CD4-positive, alpha-beta T cell treated with Interleukin-17A for 1 hour (primary cell): ENCODE measurements at regions not wholly inside any gene's neighbourhood (a gene's known extent, or its start where the extent isn't known, plus 50 kb on each side); places are given as distances from the start of the nearest gene placed in this dataset.

Experiments
- DNase-seq: peaks from one replicate; pipeline ENCODE4 v3.0.0-alpha.2; 2020

DNA sequence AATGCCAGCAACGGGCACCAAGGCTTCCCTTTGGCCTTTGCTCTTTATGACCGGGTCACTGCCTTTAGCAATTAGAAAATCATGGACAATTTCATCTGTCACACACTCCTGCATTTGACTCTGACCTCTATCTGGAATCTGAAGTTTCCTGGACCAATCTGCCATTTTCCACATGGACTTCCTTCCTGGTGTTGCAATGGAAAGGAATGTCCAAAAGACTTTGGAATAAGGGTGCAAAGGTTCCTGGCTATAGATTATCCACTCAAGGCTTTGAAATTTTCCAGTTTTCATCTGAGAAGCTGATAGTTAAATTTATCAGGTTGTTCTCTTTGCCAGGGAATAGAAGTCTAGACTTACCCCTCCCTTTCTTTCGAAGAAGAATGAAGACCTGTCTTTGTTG, 523.1 kb upstream of the ZNF462 start:
- no peak for DNase-seq

DNA sequence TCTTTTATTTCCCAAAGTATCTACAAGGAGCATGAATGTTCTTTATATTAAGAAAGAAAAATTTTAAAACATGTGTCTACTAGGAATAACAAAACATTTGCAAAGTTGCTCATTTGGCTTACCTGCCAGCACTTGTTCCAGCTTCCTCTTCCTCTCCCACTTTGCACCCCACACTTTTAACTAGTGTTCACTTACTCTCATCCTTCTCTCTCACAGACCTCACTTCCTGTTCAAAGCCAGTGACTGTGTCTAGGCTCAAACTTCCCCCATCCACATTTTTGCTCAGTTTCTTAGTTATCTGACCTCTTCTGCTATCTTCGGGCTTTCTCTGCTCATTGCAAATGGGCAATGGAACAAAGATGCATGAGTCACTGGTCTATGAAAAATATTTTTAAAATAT, 512.2 kb upstream of the ZNF462 start:
- no peak for DNase-seq

DNA sequence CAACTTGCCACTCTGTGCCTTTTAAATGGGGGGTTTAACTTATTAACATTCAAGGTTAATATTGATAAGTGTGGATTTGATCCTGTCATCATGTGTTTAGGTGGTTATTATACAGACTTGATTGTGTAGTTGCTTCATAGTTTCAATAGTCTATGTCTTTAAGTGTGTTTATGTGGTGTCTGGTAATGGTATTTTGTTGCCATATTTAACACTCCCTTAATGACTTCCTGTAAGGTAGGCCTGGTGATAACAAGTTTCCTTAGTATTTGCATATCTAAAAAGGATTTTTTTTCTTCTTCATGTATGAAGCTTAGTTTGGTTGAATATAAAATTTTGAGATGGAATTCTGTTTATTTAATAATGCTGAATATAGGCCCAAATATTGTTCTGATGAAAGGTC, 506.0 kb upstream of the ZNF462 start:
- no peak for DNase-seq

DNA sequence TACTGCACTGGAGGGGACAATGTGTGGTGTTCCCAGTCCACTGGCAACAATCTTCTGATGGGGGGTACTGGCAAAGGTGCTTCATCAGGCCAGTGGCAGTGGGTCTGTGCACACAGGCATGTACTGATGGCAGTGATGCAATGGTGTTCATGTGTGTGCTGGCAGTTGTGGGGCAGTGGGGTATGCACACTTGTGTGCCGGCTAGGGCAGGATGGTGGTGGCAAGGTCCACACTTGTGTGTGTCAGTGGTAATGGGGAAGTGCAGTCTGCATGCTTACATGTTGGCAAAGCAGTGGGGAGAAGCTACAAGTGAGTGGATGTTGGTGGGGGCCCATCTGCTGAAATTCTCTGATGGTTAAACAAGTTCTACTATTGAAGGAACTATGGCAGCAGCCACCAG, 504.6 kb upstream of the ZNF462 start:
- DNase-seq, result no peak

DNA sequence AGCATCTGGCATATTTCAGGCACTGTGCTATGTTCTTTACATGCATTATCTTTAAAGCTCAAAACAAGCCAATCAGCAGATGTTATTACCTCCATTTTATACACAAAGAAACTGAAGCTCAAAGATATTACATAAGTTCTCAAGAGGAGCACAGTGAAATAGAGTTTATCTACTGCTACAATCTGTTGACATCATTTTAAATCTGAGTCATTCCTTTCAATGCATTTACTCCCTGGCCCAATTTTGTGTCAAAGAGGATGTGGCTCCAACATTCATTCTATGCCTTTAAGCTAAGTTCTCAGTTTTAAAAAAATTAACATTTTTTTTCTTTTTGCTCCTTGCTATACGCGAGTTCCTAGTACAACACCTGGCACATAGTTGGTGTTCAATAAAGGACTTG, 486.3 kb upstream of the ZNF462 start:
- no peak for DNase-seq

DNA sequence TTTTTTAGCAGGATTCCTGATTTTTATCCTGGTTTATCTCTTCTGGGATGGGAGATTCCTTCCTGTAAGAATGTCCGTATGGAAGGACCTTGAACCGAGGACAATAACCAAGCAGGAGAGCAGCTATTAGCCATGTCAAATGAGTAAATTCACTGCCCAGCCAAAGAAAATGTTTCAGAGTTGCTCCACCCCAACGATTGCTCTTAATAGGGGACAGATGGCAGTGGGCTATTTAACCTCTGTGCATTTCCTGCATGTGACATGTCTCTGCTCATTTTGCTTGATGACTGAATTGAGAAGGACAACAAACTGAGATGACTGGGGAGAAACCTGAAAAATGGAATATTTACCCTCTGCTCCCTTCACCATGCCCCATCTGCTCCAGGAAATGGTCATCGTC, 479.9 kb upstream of the ZNF462 start:
- no peak for DNase-seq

DNA sequence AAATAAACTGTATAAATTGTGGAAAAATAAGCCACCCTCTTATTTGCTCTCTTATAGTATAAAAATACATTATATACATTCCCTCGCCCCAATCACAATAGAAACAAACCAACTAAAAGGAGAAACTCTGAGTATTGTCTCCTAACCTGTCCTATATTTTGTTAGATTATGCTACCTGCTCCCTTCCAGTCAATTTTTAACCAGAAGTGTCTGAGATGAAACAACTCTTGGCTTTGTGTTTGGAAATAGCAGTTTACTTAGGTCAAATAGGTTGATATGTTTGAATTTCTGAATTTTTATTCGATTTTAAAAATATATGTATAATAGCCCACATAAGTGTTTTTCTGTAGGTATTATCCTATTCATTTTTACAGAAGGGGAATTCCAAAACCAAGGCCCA, 475.0 kb upstream of the ZNF462 start:
- no peak for DNase-seq

DNA sequence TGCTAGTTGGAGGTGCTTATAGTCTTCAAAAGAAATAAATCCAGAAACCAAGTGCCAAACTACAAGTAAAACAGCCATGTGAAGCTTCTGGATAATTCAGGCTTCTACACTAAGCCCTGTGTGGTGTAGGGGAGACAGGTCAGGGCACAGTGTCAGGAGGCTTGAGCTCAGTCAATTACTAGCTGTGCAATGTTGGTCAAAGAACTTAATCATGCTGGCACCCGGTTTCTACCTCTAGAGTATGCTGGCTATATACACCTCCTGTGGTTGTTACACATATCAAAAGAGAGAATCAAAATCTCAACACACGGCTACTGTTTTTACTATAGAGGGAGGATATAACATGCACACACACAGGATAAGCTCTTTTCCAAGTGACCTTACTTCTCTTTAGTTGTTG, 469.7 kb upstream of the ZNF462 start:
- no peak for DNase-seq

DNA sequence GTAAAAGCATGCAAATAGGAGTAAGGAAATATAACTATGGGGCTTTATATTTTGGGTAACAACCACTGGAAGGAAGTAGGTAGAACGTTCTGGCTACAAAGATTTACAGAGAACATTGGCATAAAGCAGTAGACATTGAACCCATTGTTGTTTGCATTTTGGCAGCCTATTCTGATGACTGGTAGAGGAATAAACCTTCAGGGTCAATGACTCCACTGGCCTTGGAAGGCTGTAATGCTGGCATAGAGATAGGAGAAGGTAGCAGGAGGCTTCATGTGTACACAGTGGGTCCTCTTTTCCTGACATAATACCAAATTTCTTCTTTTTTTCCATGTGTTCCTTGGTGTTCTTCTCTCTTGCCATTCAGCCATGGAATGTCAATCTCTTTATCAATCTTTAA, 462.8 kb upstream of the ZNF462 start:
- DNase-seq, result no peak

DNA sequence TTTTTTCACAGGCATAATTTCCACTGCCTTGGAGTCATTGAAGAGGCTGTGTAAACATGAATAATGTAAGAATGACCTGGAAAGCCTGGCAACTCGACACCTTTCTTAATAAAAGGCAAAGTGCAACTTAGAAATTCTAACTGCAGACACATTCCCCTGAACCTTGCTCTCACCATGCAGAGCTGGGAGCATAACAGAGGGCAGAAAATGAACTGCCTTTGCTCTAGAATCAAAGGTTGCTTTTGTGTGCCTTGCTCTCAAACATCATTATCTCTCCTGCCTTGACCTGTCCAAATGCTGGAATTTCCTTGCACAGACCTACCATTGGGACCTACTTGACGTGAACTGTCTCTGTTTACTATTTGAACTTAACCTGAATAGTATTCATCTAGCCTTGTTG, 462.0 kb upstream of the ZNF462 start:
- no peak for DNase-seq

DNA sequence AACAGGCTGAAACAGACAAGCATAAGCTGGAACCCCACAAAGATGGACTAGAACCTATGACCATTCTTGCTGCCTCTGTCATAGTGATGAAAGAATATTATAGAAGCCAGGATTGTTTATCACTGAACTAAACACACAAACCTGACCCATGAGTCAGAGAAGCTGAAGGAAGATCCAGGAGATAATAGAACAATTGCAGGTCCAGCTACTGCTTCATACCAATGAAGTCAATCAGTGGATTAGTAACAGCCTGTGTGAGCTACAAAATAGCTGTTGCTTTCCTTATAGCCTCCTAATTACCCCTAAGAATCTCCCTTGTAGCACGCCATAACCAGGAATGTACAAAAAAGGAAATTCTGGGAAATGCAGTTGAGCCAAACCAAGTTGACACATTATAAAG, 459.9 kb upstream of the ZNF462 start:
- DNase-seq, result no peak

DNA sequence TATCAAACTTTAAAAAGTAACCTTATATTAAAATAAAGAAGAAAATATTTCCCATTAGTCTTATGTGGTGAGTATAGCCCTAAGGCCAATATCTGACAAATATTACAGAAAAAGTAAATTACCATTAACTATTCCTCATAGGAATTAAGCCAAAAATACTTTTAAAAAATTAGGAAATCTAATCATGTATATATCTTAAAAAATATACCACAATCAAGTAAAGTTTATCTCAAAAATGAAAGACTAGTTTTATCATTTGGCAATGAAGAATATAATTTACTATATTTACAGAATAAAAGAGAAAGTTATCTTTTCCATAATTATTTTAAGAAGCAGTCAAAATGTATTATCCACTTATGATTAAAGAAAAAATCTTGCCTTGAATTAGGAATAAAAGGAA, 458.8 kb upstream of the ZNF462 start:
- no peak for DNase-seq

DNA sequence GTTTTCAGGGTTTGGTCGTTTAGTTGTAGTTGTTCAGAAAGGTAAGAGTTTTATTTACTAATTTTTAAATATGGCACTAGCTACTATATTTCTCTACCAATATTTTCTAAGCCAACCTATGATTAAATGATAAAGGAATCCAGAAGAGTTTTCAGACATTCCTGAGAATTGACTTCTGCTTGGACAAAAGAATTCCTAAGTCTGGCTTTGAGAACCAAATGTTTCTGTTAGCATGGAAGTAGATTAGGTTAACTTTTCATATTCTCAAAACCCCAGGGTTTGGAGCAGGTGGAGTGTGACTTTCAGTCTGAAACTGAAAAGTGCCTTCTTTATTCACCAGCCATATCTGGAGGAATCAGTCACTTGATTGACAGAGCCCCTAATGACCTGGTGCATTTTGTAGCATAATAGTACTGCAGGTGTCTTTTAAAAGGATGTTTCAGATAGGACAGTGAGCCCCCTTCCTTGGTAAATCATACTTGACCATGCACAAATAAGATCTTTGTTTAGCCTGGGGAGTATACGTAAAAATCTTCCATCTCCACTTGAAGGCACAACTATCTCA, 457.0 kb upstream of the ZNF462 start:
- no peak for DNase-seq

DNA sequence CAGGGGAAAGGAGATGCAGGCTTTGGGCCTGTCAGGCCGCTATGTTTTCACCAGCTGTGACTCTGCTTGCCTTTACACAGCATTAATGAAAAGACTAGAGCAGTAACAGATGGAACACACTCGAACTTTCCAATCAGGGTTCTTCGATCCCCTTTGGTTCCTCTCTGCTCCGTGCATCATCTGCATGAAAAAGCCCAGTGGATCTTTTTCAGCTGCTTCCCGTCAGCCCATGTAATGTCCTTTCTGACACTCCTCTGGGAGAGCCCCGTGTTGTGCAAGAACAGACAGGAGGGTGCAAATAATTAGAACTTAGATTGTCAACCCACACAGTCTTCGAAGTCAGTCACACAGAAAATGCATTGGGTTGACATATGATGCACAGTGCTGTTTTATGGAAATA, 448.9 kb upstream of the ZNF462 start:
- no peak for DNase-seq

DNA sequence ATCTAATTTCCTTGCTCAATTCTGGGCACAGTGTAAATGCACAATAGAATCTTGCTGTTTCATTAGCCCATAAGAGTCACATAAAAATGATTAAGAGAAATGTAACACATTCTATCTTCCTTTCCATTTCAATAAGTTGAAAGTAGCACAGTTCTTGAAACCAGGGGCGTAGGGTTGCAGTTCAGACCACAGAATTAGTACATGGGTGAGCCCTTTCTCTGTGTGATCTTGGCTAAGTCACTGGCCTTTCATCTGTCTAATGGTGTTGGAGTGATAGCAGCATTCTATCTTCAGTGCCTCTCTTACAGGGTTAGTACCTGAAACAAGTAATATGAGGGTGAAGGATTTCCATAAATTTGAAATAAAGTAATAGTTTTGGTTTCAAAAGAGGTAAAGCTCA, 445.3 kb upstream of the ZNF462 start:
- no peak for DNase-seq

DNA sequence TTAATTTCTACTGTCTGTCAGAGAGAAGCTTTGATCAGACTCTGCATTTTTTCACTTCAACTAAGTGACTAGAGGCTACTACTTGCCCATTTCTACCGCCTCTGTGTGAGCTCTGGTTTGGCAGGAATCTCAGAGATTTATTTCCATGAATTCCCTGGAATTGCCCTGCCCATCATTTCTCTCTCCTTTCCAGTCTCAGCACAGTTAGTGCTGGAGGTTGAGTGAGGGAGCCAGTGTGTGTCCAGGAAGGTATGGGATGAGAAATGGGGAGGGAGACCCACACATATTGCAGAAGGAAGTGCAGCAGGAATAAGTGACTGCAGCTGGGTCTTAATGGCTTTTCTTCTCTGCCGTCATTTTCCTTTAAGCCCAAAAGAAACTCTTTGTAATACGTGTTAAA, 443.1 kb upstream of the ZNF462 start:
- DNase-seq, result no peak

DNA sequence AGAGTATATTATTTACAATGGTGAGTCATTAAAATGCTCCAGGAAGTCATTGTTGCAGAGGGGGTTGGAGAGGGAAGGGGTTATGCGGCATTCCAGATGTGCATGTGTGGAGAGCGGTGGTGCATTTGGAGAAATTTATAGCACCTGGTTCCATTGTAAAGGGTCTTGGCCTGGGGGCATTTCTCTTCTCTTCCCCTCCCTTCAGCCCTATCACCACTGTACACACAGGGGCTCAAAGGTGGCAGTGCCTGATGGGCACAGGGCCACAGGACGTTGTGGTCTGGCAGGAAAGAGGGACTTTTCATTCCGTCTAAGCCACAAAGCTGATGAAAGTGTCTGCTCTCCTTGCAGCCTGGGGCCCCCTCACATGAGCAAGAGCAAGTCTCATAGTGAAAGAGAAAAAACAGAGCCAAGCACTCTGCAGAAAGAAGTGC, 442.4 kb upstream of the ZNF462 start:
- DNase-seq, result no peak

DNA sequence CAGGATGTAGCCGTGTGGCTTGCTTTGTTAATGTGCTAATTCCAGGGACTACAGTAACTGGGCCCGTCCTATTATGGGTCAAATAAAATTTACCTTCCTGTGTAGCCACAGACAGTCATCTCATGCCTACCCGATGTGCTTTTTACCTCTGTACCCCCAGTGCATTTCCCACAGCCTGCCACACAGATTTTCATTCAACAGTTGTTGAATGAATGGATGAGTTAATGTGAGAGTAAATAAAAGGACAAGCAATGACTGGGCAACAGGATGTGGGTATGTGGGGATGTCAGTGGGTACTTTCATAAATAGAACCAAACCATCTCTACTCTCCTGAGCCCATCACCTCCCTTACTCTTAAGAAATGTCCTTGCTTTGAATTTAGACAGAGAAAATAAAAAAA, 441.2 kb upstream of the ZNF462 start:
- no peak for DNase-seq

DNA sequence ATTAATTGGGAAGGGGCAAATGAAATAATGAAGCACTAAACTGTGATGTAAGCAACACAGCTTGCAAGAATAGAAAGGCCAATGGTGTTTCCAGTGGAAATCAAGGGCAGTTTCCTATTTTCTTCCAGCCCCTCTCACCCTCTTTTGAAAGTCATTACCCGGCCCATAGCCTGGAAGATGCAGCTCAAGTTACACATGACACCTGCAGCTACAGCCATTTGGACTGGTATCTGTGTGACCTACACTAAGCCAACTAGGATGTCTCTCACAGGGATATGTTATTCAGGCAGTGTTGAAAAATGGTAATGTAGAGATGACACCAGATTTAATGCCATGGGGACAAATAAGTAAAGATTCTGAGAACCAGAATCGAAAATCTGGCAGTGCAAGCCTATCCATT, 439.4 kb upstream of the ZNF462 start:
- no peak for DNase-seq

DNA sequence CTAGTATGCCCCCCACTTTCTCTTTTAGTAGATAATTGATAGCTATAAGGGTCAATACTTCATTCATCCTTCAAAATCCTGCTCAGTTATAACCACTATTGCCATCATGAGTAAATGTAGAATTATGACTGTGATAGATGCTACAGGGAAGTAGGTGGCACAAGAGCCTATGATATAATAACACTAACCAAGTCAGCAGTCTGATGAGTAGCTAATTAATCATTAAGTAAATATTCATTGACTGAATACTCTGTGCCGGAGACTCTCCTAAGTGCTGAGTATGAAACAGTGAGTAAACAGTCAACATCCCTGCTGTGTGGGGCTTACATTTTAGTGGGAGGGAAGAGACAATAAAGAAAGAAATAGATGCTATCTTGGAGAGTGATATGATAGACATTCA, 430.3 kb upstream of the ZNF462 start:
- no peak for DNase-seq

DNA sequence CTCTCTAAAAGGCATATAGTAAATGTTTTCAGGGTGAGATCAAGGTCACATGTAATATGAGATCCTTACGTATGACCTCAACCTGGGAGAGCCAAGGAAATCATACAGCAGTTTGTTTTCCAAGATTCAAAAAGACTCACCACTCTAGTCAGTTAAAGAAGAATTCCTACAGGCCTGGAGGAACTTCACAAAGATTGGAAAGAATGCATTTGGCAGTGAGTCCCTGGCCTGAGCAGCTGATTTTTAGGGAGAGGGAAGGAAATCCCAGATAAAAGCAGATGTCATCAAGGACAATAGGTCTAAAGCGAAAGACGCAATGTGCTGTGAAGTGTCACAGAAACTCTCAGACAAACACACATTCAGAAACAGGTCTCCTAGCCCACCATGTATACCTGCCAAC, 424.0 kb upstream of the ZNF462 start:
- DNase-seq, result no peak

DNA sequence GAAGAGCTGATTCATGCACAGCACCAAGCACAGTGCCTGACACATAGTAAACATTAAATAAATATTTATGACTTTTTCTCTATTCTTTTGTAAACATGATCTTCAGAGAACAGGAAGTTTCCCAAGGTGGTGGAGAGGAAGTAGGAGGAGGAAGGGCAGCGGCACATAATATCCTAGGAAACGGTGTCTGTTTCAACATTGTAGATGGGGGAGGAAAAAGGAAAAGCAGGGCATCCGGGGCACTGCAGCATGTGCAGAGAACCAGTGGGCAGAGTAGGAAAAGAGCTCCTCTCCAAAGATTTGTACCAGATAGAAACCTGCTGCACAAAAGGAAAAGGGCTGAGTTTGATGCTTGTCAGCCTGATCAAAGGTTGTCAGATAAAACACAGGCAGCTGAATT, 421.7 kb upstream of the ZNF462 start:
- DNase-seq, result no peak

DNA sequence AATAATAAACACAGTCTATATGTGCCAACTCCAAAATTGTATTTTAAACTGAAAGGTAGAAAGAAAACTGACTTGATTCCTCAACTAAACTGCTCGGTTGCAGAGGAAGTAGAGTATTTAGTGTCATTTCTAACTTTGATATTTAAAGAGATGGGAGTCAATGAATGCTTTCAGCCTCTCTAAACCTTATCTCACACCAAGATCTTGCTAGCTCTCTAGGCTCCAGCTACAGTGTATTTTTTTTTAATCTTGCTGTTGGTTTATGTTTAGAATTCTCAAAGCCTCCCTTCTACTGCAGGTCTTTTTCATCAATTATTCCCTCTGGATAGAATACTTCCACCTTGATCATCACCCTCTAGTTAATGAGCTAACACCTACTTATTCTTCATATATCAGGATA, 419.4 kb upstream of the ZNF462 start:
- DNase-seq, result no peak

DNA sequence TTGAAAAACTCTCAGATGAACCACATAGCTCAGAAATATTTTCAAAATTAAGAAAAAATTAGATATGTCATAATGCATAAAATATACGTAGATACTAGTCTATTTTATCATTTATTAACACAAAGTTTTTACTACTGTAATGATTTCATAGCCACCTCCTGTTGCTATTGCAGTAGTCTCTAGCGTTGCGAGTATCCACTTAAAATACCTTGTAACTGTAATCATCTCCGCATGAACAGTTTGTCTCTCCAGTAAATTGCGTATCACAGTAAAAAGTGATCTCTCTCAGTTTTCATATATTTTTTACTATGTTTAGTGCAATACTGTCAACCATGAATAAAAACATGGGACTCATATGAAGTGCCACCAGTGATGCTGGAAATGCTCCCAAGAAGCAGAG, 417.9 kb upstream of the ZNF462 start:
- no peak for DNase-seq

DNA sequence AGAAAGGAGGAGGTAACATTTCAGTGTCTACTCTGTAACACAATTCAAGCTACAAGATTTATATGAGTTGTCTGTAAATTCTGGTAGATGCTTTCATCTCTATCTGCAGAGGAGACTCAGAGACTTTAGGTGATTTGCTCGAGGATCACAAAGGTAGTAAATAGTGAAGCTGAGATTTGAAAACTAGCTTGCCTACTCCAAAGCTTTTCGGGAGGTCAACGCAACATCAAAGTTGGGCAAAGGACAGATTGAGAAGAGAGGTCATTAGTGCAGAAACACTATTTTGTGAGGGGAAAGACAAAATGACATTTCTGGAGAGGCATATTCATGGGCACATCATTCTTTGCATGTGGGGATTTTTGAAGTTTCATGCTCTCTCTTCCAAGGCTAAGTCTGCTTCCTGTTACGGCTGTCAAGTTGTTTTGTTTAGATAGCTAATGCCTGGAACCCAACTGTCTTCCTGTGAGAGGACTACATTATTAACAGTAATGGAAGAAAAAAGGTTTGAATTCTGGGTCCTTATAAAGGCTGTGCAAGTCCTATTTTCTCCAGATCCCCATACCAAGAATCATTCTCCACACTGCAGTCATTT, 413.5 kb upstream of the ZNF462 start:
- no peak for DNase-seq

DNA sequence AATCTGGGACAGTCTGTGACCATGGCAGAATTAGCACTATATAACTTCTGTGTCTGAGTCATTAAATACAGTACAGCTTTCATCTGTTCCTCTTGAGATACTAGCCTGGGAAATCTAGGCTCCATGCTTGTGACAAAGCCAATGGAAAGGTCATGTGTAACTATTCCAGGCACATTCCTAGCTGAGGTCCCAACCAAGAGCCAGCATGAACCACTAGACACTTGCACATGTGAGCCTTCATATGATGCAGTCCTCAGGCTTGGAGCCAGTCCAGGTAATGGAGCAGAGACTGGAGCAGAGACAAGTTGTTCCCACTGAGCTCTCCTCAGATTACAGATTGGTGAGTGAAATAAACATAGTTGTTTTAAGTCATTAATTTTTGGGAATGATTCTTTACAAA, 412.4 kb upstream of the ZNF462 start:
- no peak for DNase-seq
